GM12873 (cell line): ENCODE measurements at regions not wholly inside any gene's neighbourhood (a gene's known extent, or its start where the extent isn't known, plus 50 kb on each side); places are given as distances from the start of the nearest gene placed in this dataset.

ENCODE experiments used
- TF ChIP-seq, protein P1 (sequence below): IDR thresholded peaks from 2 replicates; pipeline ENCODE4 v1.5.1; 2012; ENCODE audit warnings: low read depth, mild to moderate bottlenecking, moderate library complexity, low read length, control low read depth; ENCODE audit not compliant: insufficient read depth; ENCODE audit errors: missing control alignments

GRCh38 chr13:109844396-109844795 lies 58.0 kb upstream of the IRS2 start:
- TF ChIP-seq, protein P1, sequence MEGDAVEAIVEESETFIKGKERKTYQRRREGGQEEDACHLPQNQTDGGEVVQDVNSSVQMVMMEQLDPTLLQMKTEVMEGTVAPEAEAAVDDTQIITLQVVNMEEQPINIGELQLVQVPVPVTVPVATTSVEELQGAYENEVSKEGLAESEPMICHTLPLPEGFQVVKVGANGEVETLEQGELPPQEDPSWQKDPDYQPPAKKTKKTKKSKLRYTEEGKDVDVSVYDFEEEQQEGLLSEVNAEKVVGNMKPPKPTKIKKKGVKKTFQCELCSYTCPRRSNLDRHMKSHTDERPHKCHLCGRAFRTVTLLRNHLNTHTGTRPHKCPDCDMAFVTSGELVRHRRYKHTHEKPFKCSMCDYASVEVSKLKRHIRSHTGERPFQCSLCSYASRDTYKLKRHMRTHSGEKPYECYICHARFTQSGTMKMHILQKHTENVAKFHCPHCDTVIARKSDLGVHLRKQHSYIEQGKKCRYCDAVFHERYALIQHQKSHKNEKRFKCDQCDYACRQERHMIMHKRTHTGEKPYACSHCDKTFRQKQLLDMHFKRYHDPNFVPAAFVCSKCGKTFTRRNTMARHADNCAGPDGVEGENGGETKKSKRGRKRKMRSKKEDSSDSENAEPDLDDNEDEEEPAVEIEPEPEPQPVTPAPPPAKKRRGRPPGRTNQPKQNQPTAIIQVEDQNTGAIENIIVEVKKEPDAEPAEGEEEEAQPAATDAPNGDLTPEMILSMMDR: no peak

GRCh38 chr13:109843695-109844094 lies 57.3 kb upstream of the IRS2 start:
- TF ChIP-seq, protein P1: no peak

DNA sequence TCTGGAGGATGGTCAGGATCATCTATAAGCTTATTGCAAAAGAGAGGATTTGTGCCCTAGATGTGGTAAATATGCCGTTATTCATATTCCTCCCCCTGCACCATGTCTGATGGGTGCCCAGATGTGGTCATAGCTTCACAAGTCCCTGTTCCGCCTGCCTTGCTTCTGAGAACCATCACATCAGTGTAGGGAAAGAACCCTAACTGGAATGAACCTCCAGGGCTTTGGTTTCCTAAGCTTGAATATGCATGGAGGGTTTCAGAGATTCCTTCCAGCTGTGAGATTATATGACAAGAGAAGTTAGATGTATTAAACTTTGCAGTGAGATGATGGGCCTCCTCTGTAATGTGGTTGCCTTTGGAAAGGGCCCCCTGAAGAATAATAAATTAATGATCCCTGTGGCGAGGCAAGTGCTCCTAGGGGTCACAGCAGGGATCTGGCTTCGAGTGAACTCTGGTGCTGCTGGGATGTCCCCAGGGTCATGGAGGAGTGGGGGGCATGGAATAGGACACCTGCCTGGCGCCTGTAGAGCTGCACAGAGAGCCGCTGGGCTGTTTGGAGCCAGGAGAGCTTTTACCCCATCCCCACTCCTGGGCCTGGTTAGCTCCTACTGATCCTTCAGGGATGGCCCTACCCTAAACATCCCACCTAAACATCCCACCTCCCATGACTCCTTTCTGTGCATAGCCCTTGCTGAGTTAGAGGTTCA lies 56.0 kb upstream of the IRS2 start:
- TF ChIP-seq, protein P1: no peak

- TF ChIP-seq, protein P1: no peak
Measured at GRCh38 chr13:109840893-109841287, 54.5 kb upstream of the IRS2 start.

DNA sequence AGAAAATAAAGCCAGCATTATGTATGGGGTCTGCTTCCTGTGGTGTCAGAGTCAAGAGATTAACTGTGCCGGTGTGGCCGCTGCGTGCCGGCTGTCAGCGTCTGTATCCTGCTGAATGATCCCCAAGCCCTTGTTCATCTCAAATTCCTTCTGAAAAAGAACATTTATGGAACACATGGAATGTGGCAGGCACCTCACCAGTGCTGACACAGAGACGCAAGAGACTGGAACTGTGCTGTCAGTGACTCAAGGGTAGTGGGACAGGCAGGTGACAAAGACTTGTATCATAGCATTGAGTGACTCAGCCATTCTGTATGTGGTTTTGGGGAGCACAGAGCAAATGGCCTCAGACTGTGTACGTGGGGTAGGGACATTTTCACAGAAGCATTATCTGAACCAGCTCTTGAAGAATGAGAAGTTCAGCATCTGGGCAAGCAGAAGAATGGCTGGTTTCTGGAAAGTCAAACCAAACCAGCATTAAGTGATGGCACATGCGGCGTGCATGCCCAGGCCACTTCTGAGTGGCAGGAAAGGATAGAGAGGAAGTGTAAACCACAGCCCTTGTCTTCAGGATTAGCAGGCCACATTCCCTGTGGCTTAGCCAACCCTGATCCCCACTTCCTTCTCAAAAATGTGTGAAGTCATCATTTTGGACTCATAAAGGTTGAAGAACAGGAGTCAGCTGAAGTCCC lies 54.0 kb upstream of the IRS2 start:
- TF ChIP-seq, protein P1: no peak

- TF ChIP-seq, protein P1: no peak
Measured at GRCh38 chr13:109836629-109837607, 50.5 kb upstream of the IRS2 start.
